T-cell (primary cell): ENCODE measurements at regions not wholly inside any gene's neighbourhood (a gene's known extent, or its start where the extent isn't known, plus 50 kb on each side); places are given as distances from the start of the nearest gene placed in this dataset.
"Not testable (repeated sequence)": the region's sequence is repeated elsewhere in the genome, so short reads cannot be mapped to it uniquely, and the experiment has no call there.

Experiments
- ATAC-seq, 4 experiments: fragments of 200-7000 bp in 3 of 4; fragments of 150-1000 bp in 1 of 4; cut with Tn5 transposase; replicated peaks in 1 of 4; 1 replicate in 3 of 4; 2 replicates in 1 of 4; pipeline ENCODE4 v1.10.0; 2021; ENCODE audit warnings: moderate library complexity in 3 of 4, mild to moderate bottlenecking in 2 of 4, moderate number of reproducible peaks in 1 of 4
- CTCF ChIA-PET, 2 donors: fragments of 300-600 bp; sonication (Branson Sonifier 250); formaldehyde crosslinking; loops; one replicate each; lab custom pipeline; 2022; ENCODE audit warnings: antibody characterized with exemption in 2 of 2; lab: Charles Lee
- POLR2A ChIA-PET, 2 donors: fragments of 300-600 bp; sonication (Branson Sonifier 250); formaldehyde crosslinking; loops; one replicate each; lab custom pipeline; 2022; ENCODE audit warnings: antibody characterized with exemption in 2 of 2; lab: Charles Lee
- DNase-seq, 35 experiments: peaks; one replicate each; pipeline versions ENCODE4 v3.0.0 to v3.0.0-alpha.2; 2013 to 2023
- H3K27ac ChIP-seq: one replicate; pipeline ENCODE4 v1.5.1; 2013; ENCODE audit warnings: low read length
- H3K27me3 ChIP-seq, 2 experiments: replicated peaks in 1 of 2; 1 replicate in 1 of 2; 2 replicates in 1 of 2; pipeline versions ENCODE4 v1.6.1 to v1.7.0; 2013; ENCODE audit warnings: low read length in 1 of 2, mixed read lengths in 1 of 2; ENCODE audit not compliant: control insufficient read depth in 2 of 2, insufficient read depth in 2 of 2; ENCODE audit errors: extremely low read depth in 1 of 2
- H3K36me3 ChIP-seq, 2 donors: 1 replicate in 1 of 2; 2 replicates in 1 of 2; pipeline versions ENCODE4 v1.6.1 to v1.7.0; 2013; ENCODE audit warnings: low read length in 1 of 2; ENCODE audit not compliant: control insufficient read depth in 2 of 2, insufficient read depth in 1 of 2; ENCODE audit errors: extremely low read depth in 1 of 2
- H3K4me1 ChIP-seq, 2 experiments: 1 replicate in 1 of 2; 2 replicates in 1 of 2; pipeline versions ENCODE4 v1.6.1 to v1.7.0; 2013; ENCODE audit warnings: low read length in 2 of 2, mixed read lengths in 1 of 2; ENCODE audit not compliant: insufficient read depth in 2 of 2, control insufficient read depth in 1 of 2; ENCODE audit errors: extremely low read depth in 1 of 2
- H3K4me3 ChIP-seq, 2 donors: 1 replicate in 1 of 2; 2 replicates in 1 of 2; pipeline versions ENCODE4 v1.5.1 to v1.7.0; 2013; ENCODE audit warnings: mild to moderate bottlenecking in 2 of 2, low read length in 1 of 2, moderate library complexity in 1 of 2; ENCODE audit not compliant: control insufficient read depth in 1 of 2; ENCODE audit errors: extremely low read depth in 1 of 2
- H3K9me3 ChIP-seq: 2 replicates; pipeline ENCODE4 v1.7.0; 2013
- H3K27ac Mint-ChIP-seq, 2 donors: one replicate each; pipeline ENCODE4 v1.8.0; 2020 to 2021; ENCODE audit warnings: mild to moderate bottlenecking in 2 of 2, mixed read lengths in 2 of 2
- H3K27me3 Mint-ChIP-seq, 2 donors: one replicate each; pipeline ENCODE4 v1.8.0; 2021 to 2022; ENCODE audit warnings: mixed read lengths in 2 of 2
- H3K36me3 Mint-ChIP-seq: one replicate; pipeline ENCODE4 v1.8.0; 2021; ENCODE audit warnings: mixed read lengths
- H3K4me1 Mint-ChIP-seq, 3 donors: one replicate each; pipeline ENCODE4 v1.8.0; 2020 to 2022; ENCODE audit warnings: mixed read lengths in 3 of 3, mild to moderate bottlenecking in 1 of 3
- H3K4me3 Mint-ChIP-seq, 3 donors: one replicate each; pipeline ENCODE4 v1.8.0; 2020 to 2022; ENCODE audit warnings: mild to moderate bottlenecking in 3 of 3, mixed read lengths in 3 of 3, moderate library complexity in 3 of 3
- H3K9me3 Mint-ChIP-seq, 3 donors: one replicate each; pipeline ENCODE4 v1.8.0; 2020 to 2022; ENCODE audit warnings: mixed read lengths in 3 of 3
- WGBS: methylation state at CpG from one replicate; pipeline ENCODE4 v1.1.5; 2013; ENCODE audit warnings: missing lambda C conversion rate; ENCODE audit not compliant: insufficient coverage; 5-methylcytosine and 5-hydroxymethylcytosine counted together

DNA sequence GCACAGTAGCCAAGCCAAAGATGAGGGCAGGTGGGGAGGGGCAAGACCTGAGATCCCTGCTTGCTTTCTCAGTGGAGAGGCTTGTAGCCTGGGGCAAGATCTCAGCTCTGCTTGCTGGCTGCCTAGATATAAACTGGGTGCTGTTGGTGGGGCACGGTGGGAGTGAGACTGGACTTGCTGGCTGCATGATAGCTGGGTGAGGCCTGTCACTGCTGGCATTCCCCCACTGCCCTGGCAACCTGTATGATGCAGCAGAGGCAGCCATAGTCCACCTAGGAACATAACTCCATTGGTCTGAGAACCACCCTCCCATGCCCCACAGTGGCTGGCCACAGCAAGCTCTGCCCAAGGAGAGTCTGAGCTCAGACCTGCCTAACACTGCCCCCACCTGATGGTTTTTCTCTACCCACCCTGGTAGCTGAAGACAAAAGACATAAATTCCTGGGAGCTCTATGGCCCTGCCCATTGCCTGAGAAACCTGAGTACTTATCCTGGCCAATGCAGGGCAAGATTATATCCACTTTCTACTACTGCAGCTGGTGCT, 261.9 kb upstream of the DEPDC1 start:
- H3K4me1 Mint-ChIP-seq = no peaks in the 10 kb centered on the region
- no peak for DNase-seq
- Histone ChIP-seq H3K9me3 (no peaks in the 10 kb centered on the region), H3K27ac (no peak overlapping the region), H3K4me3 (no peak overlapping the region), H3K36me3 (no peaks in the 10 kb centered on the region), H3K4me1 (no peaks in the 10 kb centered on the region), H3K27me3 (no peaks in the 10 kb centered on the region)
- POLR2A ChIA-PET = no interaction called here
- no CpG with 5 or more reads among the region's 1 CpG for WGBS
- no peak overlapping the region for H3K4me3 Mint-ChIP-seq
- H3K27ac Mint-ChIP-seq = no peak overlapping the region
- CTCF ChIA-PET = no interaction called here
- no peaks in the 10 kb centered on the region for H3K27me3 Mint-ChIP-seq
- ATAC-seq = no peak
- peaks cover 24 to 38% (median 31%) of the 10 kb centered on the region in 3 donors for H3K9me3 Mint-ChIP-seq
- no peaks in the 10 kb centered on the region for H3K36me3 Mint-ChIP-seq

DNA sequence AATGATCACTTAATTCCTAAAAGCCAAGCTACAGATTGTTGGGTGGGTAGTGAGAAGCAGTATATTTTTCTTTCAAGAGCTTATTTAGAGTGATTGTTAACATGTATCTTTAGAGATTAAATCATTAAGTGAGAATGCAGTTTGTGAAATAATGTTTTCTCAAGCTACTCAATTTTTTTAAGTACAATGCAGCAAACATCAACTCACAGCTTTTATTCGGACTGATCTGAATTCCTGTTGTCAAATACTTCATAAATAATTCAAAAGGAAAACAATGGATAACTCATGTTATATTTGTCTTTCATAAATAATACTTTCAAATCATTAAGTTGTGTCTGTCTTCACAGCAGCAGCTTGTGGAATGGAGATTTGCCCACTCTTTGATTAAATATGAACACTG, 271.1 kb upstream of the DEPDC1 start:
- H3K36me3 Mint-ChIP-seq = no peaks in the 10 kb centered on the region
- no CpG with 5 or more reads among the region's 1 CpG for WGBS
- ChIA-PET CTCF (no interaction called here), POLR2A (interaction anchor here in 1 of 2 donors (0.7 kb wide), 1 partner anchor 16 kb away, joined by 6 read pairs; no protein-coding TSS in a partner anchor)
- no peaks in the 10 kb centered on the region for H3K27me3 Mint-ChIP-seq
- H3K27ac Mint-ChIP-seq = no peak overlapping the region
- no peak overlapping the region for H3K4me3 Mint-ChIP-seq
- H3K9me3 Mint-ChIP-seq = peaks cover 13 to 39% (median 35%) of the 10 kb centered on the region in 3 donors
- DNase-seq = no peak
- no peaks in the 10 kb centered on the region for H3K36me3 ChIP-seq
- no peaks in the 10 kb centered on the region for H3K4me1 Mint-ChIP-seq
- no peaks in the 10 kb centered on the region for H3K27me3 ChIP-seq
- H3K27ac ChIP-seq = no peak overlapping the region
- no peak overlapping the region for H3K4me3 ChIP-seq
- no peaks in the 10 kb centered on the region for H3K4me1 ChIP-seq
- H3K9me3 ChIP-seq = peaks cover 2% of the 10 kb centered on the region
- no peak for ATAC-seq

DNA sequence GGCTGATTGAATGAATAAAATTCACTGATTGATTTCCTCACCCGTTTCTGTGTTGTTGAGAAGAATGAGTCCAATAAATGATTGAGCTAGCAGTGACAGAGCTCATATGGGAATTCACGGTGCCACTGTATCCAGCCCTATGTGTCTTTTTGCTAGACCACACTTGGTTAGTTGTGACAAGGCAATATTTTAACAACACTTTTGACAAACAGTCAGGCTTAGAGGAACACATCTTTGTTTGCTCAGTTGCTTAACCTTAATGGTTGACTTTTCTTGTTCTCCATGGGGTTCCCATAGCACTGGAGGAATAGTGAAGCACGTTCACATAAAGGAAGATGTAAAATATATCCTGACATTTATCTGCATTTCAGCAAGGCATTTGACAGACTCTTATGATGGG, 273.9 kb upstream of the DEPDC1 start:
- WGBS = 60% methylated on average over 1 of the region's 3 CpGs
- Mint-ChIP-seq H3K36me3 (no peaks in the 10 kb centered on the region), H3K27ac (no peak overlapping the region), H3K4me1 (no peaks in the 10 kb centered on the region), H3K9me3 (peaks cover 20 to 26% (median 21%) of the 10 kb centered on the region in 3 donors), H3K27me3 (no peaks in the 10 kb centered on the region), H3K4me3 (no peak overlapping the region)
- Histone ChIP-seq H3K4me3 (no peak overlapping the region), H3K4me1 (no peaks in the 10 kb centered on the region), H3K27me3 (no peaks in the 10 kb centered on the region), H3K27ac (no peak overlapping the region), H3K9me3 (peaks cover 2% of the 10 kb centered on the region), H3K36me3 (no peaks in the 10 kb centered on the region)
- no peak for ATAC-seq
- POLR2A ChIA-PET = no interaction called here
- DNase-seq = no peak
- CTCF ChIA-PET = no interaction called here

DNA sequence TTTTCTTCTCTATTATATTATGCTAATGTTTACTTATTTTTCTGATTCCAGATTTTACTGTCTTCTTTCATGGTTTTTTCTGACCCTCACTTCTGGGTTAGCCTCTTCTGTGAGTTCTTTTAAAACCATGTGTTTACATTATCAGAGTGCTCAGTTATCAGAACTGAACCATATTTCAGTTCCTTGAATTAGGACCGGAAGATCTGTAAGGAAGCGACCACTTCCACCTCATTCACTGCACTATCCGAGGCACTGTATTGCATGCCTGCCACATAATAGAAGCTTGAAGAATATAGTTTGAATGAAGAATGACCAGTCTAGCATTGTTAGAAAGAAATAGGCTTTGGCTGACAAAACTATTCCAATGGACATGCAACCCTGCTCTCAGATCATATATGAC, 281.0 kb upstream of the DEPDC1 start:
- WGBS = no CpG with 5 or more reads among the region's 3 CpGs
- no peaks in the 10 kb centered on the region for H3K27me3 Mint-ChIP-seq
- POLR2A ChIA-PET = no interaction called here

GRCh38 chr1:68779841-68780240, 283.0 kb upstream of the DEPDC1 start:
- H3K36me3 ChIP-seq, H3K4me3 Mint-ChIP-seq, H3K27me3 Mint-ChIP-seq, H3K9me3 ChIP-seq, H3K4me3 ChIP-seq, H3K27ac ChIP-seq, ATAC-seq, H3K36me3 Mint-ChIP-seq, H3K4me1 ChIP-seq, CTCF ChIA-PET, H3K27ac Mint-ChIP-seq, DNase-seq, H3K4me1 Mint-ChIP-seq, POLR2A ChIA-PET, H3K27me3 ChIP-seq: not testable (repeated sequence)
- peaks cover 7 to 27% (median 18%) of the 10 kb centered on the region in 3 donors for H3K9me3 Mint-ChIP-seq
- no CpG with 5 or more reads among the region's 1 CpG for WGBS

More for the DNA sequence above, 281.0 kb upstream of the DEPDC1 start:
- Mint-ChIP-seq H3K27ac (no peak overlapping the region), H3K4me1 (no peaks in the 10 kb centered on the region), H3K36me3 (no peaks in the 10 kb centered on the region), H3K4me3 (no peak overlapping the region), H3K9me3 (peaks cover 7 to 33% (median 16%) of the 10 kb centered on the region in 3 donors)
- Histone ChIP-seq H3K36me3 (no peaks in the 10 kb centered on the region), H3K27me3 (no peaks in the 10 kb centered on the region), H3K4me3 (no peak overlapping the region), H3K4me1 (no peaks in the 10 kb centered on the region), H3K9me3 (no peaks in the 10 kb centered on the region), H3K27ac (no peak overlapping the region)
- no peak for ATAC-seq
- no peak for DNase-seq
- CTCF ChIA-PET = no interaction called here

DNA sequence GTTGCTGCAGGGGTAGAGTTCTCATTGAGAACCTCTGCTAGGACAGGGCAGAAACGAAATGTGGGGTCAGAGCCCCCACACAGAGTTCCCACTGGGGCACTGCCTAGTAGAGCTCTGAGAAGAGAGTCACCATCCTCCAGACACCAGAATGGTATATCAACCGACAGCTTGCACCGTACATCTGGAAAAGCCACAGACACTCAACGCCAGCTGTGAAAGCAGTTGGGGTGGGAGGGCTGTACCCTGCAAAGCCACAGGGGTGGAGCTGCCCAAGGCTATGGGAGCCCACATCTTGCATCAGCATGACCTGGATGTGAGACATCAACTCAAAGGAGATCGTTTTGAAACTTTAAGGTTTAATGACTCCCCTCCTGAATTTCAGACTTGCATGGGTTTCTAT, 284.0 kb upstream of the DEPDC1 start:
- 43% methylated on average over 1 of the region's 5 CpGs for WGBS
- POLR2A ChIA-PET = no interaction called here

DNA sequence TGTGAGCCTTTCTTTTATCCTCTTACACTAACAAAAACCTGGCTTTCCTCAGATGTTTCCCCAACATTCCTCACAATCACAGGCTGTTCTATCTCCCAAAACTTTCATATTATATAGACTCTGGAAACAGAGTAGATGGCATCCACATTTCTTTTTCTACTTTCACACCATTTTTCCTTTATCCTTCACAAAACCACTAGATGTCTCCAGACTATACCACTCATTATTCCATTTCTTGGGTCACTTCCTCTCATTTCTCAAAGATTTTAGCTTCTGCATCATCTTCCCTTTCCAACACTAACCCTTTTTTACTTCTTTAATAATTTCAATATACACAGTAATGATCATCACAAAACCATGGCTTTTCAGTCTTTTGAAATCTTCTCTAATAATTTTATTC, 286.0 kb upstream of the DEPDC1 start:
- no peak overlapping the region for H3K27ac ChIP-seq
- no peak overlapping the region for H3K4me3 ChIP-seq
- ChIA-PET CTCF (no interaction called here), POLR2A (no interaction called here)
- no peaks in the 10 kb centered on the region for H3K4me1 ChIP-seq
- H3K36me3 ChIP-seq = no peaks in the 10 kb centered on the region
- Mint-ChIP-seq H3K27me3 (no peaks in the 10 kb centered on the region), H3K4me1 (no peaks in the 10 kb centered on the region), H3K4me3 (no peak overlapping the region), H3K36me3 (no peaks in the 10 kb centered on the region), H3K27ac (no peak overlapping the region), H3K9me3 (peaks cover 7 to 20% (median 15%) of the 10 kb centered on the region in 3 donors)
- H3K27me3 ChIP-seq = no peaks in the 10 kb centered on the region
- ATAC-seq (no peak), DNase-seq (no peak)
- no peaks in the 10 kb centered on the region for H3K9me3 ChIP-seq

More for the DNA sequence above, 284.0 kb upstream of the DEPDC1 start:
- DNase-seq (no peak), ATAC-seq (no peak)
- H3K4me3 ChIP-seq = no peak overlapping the region
- Mint-ChIP-seq H3K9me3 (peaks cover 7 to 24% (median 18%) of the 10 kb centered on the region in 3 donors), H3K27me3 (no peaks in the 10 kb centered on the region), H3K27ac (no peak overlapping the region), H3K36me3 (no peaks in the 10 kb centered on the region), H3K4me3 (no peak overlapping the region), H3K4me1 (no peaks in the 10 kb centered on the region)
- no peaks in the 10 kb centered on the region for H3K4me1 ChIP-seq
- H3K36me3 ChIP-seq = no peaks in the 10 kb centered on the region
- CTCF ChIA-PET = no interaction called here
- H3K27ac ChIP-seq = no peak overlapping the region
- H3K9me3 ChIP-seq = no peaks in the 10 kb centered on the region
- H3K27me3 ChIP-seq = no peaks in the 10 kb centered on the region
